ENCODE measurements at regions not wholly inside any gene's neighbourhood (a gene's known extent, or its start where the extent isn't known, plus 50 kb on each side); places are given as distances from the start of the nearest gene placed in this dataset.

DNA sequence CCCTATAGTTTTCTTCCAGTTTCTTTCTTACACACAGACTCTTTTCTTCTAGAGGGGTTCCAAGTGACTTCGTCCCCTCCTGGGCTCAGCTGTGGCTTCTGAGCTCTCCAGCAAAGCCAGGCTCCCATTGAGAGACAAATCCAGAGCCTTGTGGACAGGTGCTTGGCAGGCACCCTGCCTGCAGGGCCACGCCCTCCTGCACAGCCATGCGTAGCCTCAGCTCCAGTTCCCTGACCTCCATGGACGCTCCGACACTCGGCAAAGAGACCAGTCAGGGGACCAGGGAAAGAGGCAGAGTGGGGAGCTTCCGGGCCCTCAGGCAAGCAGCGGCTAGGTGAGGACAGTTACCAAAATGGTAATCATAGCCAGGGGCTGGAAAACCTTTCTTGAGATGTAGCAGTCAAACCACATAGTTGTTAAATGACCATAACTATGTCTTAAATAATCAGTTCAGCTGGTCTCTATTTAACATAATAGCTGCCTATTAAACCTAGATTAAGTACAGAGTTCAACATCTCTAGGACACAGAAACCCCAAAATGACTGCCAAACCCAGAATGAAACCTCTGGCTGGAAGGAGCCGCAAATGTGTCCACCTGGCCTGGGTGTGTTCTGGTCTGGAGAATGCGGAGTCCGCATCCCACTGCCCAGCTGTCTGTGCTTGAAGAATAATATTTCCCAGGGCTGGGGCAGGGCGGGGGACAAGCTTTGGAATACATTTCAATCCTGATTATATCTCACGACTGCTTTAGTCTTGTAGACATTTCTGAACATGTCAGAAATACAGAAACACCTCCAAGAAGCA, 69.3 kb upstream of the RGMA start:
- in situ Hi-C loops (cut with MboI; ENCODE audit: low pct_unique_long_range_greater_than_20kb, low sequenced_read_pairs, unreplicated experiment): no loop called here
- DNase-seq (ENCODE audit: low spot score): no peak
- no peak for TF ChIP-seq CTCF (IDR thresholded peaks at IDR 0.05; ENCODE audit: extremely low read depth, insufficient read depth, missing control alignments)

DNA sequence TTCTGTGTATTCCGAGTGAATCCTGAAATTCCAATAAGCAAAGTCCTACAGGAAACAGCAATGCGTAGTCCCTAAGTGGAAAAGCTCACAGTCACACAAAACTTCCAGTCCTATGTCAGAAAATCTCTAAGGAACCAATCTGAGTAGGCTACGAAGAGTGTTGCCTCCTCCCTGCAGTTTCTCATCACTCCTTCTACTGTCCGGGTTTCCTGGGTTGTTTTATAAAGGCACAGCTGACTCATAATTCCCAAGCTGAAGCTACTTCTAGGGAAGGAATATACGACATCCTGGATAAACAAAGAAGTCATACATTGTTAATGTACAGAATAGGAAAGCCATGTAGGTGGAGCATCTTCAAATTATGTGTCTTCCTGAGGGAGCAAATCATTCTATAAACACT, 65.7 kb upstream of the RGMA start:
- no peak for DNase-seq (ENCODE audit: low spot score)
- TF ChIP-seq CTCF (IDR thresholded peaks at IDR 0.05; ENCODE audit: extremely low read depth, insufficient read depth, missing control alignments): no peak
- in situ Hi-C loops (cut with MboI; ENCODE audit: low pct_unique_long_range_greater_than_20kb, low sequenced_read_pairs, unreplicated experiment): no loop called here

- DNase-seq (ENCODE audit: low spot score): no peak
- TF ChIP-seq CTCF (IDR thresholded peaks at IDR 0.05; ENCODE audit: extremely low read depth, insufficient read depth, missing control alignments): no peak
- in situ Hi-C loops (cut with MboI; ENCODE audit: low pct_unique_long_range_greater_than_20kb, low sequenced_read_pairs, unreplicated experiment): no loop called here
These were observed 63.9 kb upstream of the RGMA start for GRCh38 chr15:93152951-93153350.

DNA sequence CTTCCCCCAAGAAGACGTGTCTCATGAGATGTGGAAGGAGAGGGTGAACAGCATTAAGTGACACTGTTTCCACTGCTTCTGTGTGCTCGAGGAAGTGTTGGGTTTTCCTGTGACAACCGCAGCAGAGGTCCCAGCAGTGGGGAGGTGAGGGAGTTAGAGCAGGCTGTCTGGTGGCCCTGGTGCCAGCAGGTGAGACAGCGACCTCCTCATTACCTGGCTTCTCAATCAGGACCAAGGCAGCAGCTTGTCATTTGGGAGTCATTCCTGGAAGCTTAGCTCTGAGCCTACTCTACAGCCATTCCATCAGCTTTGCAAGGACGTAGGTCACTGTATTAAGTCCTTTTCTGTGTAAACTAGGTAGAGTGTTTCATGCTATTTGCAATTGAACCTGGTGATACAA, 63.3 kb upstream of the RGMA start:
- TF ChIP-seq CTCF (IDR thresholded peaks at IDR 0.05; ENCODE audit: extremely low read depth, insufficient read depth, missing control alignments): no peak
- in situ Hi-C loops (cut with MboI; ENCODE audit: low pct_unique_long_range_greater_than_20kb, low sequenced_read_pairs, unreplicated experiment): no loop called here
- DNase-seq (ENCODE audit: low spot score): no peak

- in situ Hi-C loops (cut with MboI; ENCODE audit: low pct_unique_long_range_greater_than_20kb, low sequenced_read_pairs, unreplicated experiment): no loop called here
- no peak for TF ChIP-seq CTCF (IDR thresholded peaks at IDR 0.05; ENCODE audit: extremely low read depth, insufficient read depth, missing control alignments)
- no peak for DNase-seq (ENCODE audit: low spot score)
These were observed 62.2 kb upstream of the RGMA start for GRCh38 chr15:93150910-93151881.

DNA sequence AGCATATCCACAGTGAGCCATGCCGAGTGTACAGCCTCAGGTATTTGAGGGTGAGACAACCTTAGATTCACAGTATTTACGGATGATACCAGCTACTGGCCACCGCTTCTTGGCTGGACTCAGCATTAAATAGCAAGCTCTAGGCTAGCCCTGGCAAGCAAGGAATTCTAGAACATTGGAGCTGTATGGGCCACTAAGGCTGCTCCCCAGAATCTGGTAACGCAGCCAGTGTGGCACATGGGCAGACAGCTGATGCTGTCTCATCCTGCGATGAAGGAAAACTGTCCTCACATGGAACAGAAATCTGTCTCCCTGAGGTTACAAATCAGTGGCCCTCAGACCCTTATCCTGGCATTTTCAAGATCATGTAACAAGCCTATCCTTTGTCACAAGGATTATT, 57.6 kb upstream of the RGMA start:
- no peak for TF ChIP-seq CTCF (IDR thresholded peaks at IDR 0.05; ENCODE audit: extremely low read depth, insufficient read depth, missing control alignments)
- in situ Hi-C loops (cut with MboI; ENCODE audit: low pct_unique_long_range_greater_than_20kb, low sequenced_read_pairs, unreplicated experiment): no loop called here
- no peak for DNase-seq (ENCODE audit: low spot score)

All from GM13977 (cell line).